Heart left ventricle (tissue), 16 donors: ENCODE measurements at regions not wholly inside any gene's neighbourhood (a gene's known extent, or its start where the extent isn't known, plus 50 kb on each side); places are given as distances from the start of the nearest gene placed in this dataset.
A peak's percentile ranks its signal among the peaks of the same experiment; 100 is the strongest.

Experiments
- ATAC-seq, 4 donors: fragments of 200-7000 bp; cut with Tn5 transposase; one replicate each; pipeline ENCODE4 v1.9.1; 2020 to 2022; ENCODE audit warnings: moderate library complexity in 4 of 4, mild to moderate bottlenecking in 3 of 4, moderate number of reproducible peaks in 1 of 4
- DNase-seq, 5 donors: peaks; one replicate each; pipeline ENCODE4 v3.0.0-alpha.2; 2020
- H3K27ac ChIP-seq, 12 donors: fragments of 200-600 bp; sonication (generic) in 4 of 12; one replicate each; pipeline versions ENCODE4 v1.5.0 to v1.8.0; 2016 to 2022; ENCODE audit warnings: mild to moderate bottlenecking in 2 of 12
- H3K27me3 ChIP-seq, 9 donors: fragments of 200-600 bp; sonication (generic) in 2 of 9; one replicate each; pipeline versions ENCODE4 v1.5.1 to v1.8.0; 2016 to 2022; ENCODE audit warnings: mild to moderate bottlenecking in 3 of 9
- H3K36me3 ChIP-seq, 9 donors: fragments of 200-600 bp; sonication (generic) in 2 of 9; one replicate each; pipeline versions ENCODE4 v1.5.0 to v1.8.0; 2018 to 2022; ENCODE audit warnings: mild to moderate bottlenecking in 2 of 9
- H3K4me1 ChIP-seq, 12 donors: fragments of 200-600 bp; sonication (generic) in 4 of 12; one replicate each; pipeline versions ENCODE4 v1.5.0 to v1.8.0; 2016 to 2022; ENCODE audit warnings: mild to moderate bottlenecking in 3 of 12
- H3K4me3 ChIP-seq, 12 donors: fragments of 200-600 bp; sonication (generic) in 4 of 12; one replicate each; pipeline versions ENCODE4 v1.5.0 to v1.8.0; 2017 to 2022; ENCODE audit warnings: mild to moderate bottlenecking in 9 of 12, moderate library complexity in 4 of 12
- H3K9me3 ChIP-seq, 12 donors: fragments of 200-600 bp; sonication (generic) in 4 of 12; one replicate each; pipeline versions ENCODE4 v1.5.0 to v1.8.0; 2016 to 2022; ENCODE audit warnings: mild to moderate bottlenecking in 1 of 12
- POLR2A ChIP-seq, 2 donors: fragments of 450-650 bp; IDR thresholded peaks; one replicate each; pipeline ENCODE4 v1.6.1; 2017; ENCODE audit warnings: antibody characterized with exemption in 2 of 2, mild to moderate bottlenecking in 2 of 2, moderate library complexity in 2 of 2
- WGBS, 4 donors: extraction: QIAGEN DNeasy Blood & Tissue Kit in 2 of 4; methylation state at CpG; one replicate each; pipeline versions ENCODE4 v1.1.5 to v1.1.7; 2013 to 2018; 5-methylcytosine and 5-hydroxymethylcytosine counted together
- intact Hi-C, 10 donors: fragments of 100-400 bp; cut with DNase I; formaldehyde crosslinking; loops; one replicate each; pipeline versions ENCODE4 v1.11.1 to v1.14.2; 2022
- TF ChIP-seq, protein P1 (sequence below), 12 donors: fragments of 200-600 bp; sonication (generic) in 4 of 12; IDR thresholded peaks; one replicate each; pipeline versions ENCODE4 v1.5.0 to v1.8.0; 2018 to 2022; ENCODE audit warnings: antibody characterized with exemption in 12 of 12, mild to moderate bottlenecking in 5 of 12
- donor health status: ischemic (EF 13 %, LVEDD 7.1; RV severe dilation, severe dysfunction).
- donor health status: healthy with polysubstance abuse.
- donor health status: DM: no; HTN: yes; CAD: no.
- donor health status: DM: no; HTN: no; CAD: no.
- donor health status: ischemic (EF 25% LVEDD 6.9; RV normal size, moderate dysfunction).
- donor health status: ischemic (EF 25% LVEDD 5.7; RV mildly dilated, moderate dysfunction).
- donor health status: healthy.
- donor health status: DM: yes; HTN: yes; CAD: no.
- donor health status: ischemic (EF 35%, LVEDD 5.7; RV mildly dilated, moderate dysfunction).
- donor health status: nonischemic (EF 11% LVEDD 7.7; RV severe dilation, severe dysfunction).
- donor health status: DM: yes; HTN: yes; CAD: no.
- donor health status: PGD.
- donor health status: ischemic (EF 29% LVEDD 5.4; RV normal size, mild dysfunction).
- donor health status: nonischemic (EF 23%, LVEDD 6.1; RV moderate dilation, normal function).

- Histone ChIP-seq H3K4me3 (no peak overlapping the region), H3K9me3 (no peaks in the 10 kb centered on the region), H3K4me1 (no peaks in the 10 kb centered on the region), H3K27ac (no peak overlapping the region), H3K27me3 (peaks cover 0 to 7% (median 0%) of the 10 kb centered on the region in 9 donors), H3K36me3 (no peaks in the 10 kb centered on the region)
- 69 to 74% (median 70%) methylated on average over 8 of the region's 8 CpGs for WGBS, 4 donors
- DNase-seq: no peak
- intact Hi-C loops: no loop called here
- ATAC-seq: no peak
- no peak for TF ChIP-seq POLR2A (IDR thresholded peaks at IDR 0.05)
- TF ChIP-seq, protein P1, sequence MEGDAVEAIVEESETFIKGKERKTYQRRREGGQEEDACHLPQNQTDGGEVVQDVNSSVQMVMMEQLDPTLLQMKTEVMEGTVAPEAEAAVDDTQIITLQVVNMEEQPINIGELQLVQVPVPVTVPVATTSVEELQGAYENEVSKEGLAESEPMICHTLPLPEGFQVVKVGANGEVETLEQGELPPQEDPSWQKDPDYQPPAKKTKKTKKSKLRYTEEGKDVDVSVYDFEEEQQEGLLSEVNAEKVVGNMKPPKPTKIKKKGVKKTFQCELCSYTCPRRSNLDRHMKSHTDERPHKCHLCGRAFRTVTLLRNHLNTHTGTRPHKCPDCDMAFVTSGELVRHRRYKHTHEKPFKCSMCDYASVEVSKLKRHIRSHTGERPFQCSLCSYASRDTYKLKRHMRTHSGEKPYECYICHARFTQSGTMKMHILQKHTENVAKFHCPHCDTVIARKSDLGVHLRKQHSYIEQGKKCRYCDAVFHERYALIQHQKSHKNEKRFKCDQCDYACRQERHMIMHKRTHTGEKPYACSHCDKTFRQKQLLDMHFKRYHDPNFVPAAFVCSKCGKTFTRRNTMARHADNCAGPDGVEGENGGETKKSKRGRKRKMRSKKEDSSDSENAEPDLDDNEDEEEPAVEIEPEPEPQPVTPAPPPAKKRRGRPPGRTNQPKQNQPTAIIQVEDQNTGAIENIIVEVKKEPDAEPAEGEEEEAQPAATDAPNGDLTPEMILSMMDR (IDR thresholded peaks at IDR 0.05): no peak
Measured at GRCh38 chr16:65716737-65717700, 595.2 kb upstream of the CDH11 start.

- no peaks in the 10 kb centered on the region for H3K9me3 ChIP-seq
- WGBS, 4 donors: 70 to 78% (median 75%) methylated on average over 7 of the region's 7 CpGs
- peaks cover 0 to 11% (median 3%) of the 10 kb centered on the region in 12 donors for H3K4me1 ChIP-seq
- no peak overlapping the region for H3K4me3 ChIP-seq
- H3K36me3 ChIP-seq: no peaks in the 10 kb centered on the region
- TF ChIP-seq, protein P1 (IDR thresholded peaks at IDR 0.05): no peak
- TF ChIP-seq POLR2A (IDR thresholded peaks at IDR 0.05): no peak
- ATAC-seq (no peak), DNase-seq (no peak)
- no peak overlapping the region for H3K27ac ChIP-seq
- intact Hi-C loops: no loop called here
- H3K27me3 ChIP-seq: peaks cover 0 to 8% (median 0%) of the 10 kb centered on the region in 9 donors
Measured at GRCh38 chr16:65713181-65713808, 591.4 kb upstream of the CDH11 start.

DNA sequence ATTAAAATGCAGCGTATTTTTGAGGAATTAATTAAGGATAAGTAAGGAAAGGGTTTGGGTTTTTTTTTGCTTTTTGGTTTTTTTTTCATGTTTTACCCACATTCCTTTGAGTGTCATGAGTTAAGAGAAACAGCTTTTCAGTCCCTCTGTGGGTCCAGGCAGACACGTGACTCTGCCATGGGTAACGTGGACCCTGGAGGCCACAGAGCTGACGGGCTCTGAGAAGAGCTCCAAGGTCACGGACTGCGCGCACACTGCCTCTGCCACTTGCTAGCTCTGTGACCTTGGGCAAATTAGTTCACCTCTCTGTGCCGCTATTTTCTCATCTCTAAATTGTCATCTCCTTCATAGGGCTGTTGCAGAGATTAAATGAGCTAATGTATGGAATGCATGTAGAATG is 588.2 kb upstream of the CDH11 start:
- intact Hi-C loops: no loop called here
- 72 to 76% (median 75%) methylated on average over 8 of the region's 8 CpGs for WGBS, 4 donors
- no peak for TF ChIP-seq POLR2A (IDR thresholded peaks at IDR 0.05)
- TF ChIP-seq, protein P1 (IDR thresholded peaks at IDR 0.05): no peak
- Histone ChIP-seq H3K4me3 (no peak overlapping the region), H3K9me3 (no peaks in the 10 kb centered on the region), H3K36me3 (no peaks in the 10 kb centered on the region), H3K27me3 (peaks cover 0 to 7% (median 0%) of the 10 kb centered on the region in 9 donors), H3K4me1 (peaks cover 0 to 11% (median 3%) of the 10 kb centered on the region in 12 donors), H3K27ac (no peak overlapping the region)
- DNase-seq (no peak), ATAC-seq (no peak)

DNA sequence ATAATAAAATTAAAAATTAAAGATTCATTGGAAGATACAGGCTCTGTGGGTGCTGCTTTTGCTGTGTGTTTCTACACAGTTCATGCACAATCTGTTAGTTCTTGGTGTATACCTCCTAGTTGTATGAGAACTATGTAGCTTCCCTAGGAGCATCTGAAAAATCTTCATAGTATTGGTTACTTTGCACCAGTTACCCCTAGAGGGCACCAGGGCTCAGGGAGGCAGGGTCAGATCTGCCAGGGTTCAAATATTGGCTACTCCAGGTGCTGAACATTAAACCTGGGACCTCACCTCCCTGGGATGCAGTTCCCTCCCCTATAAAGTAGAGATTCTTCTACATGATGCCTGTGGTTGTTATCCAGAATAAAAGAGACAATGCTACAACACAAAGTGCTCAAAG is 583.0 kb upstream of the CDH11 start:
- H3K9me3 ChIP-seq: no peaks in the 10 kb centered on the region
- no peak for ATAC-seq
- no peak for DNase-seq
- intact Hi-C loops: loop anchor here in 1 of 10 donors (5.0 kb wide), 1 partner anchor 567 kb away; no protein-coding TSS in a partner anchor
- H3K4me3 ChIP-seq: no peak overlapping the region
- no peak for TF ChIP-seq POLR2A (IDR thresholded peaks at IDR 0.05)
- TF ChIP-seq, protein P1 (IDR thresholded peaks at IDR 0.05): peak in 6 of 12 donors; percentile 9 to 38 (median 22)
- no peaks in the 10 kb centered on the region for H3K36me3 ChIP-seq
- H3K27ac ChIP-seq: no peak overlapping the region
- H3K4me1 ChIP-seq: peaks cover 0 to 8% (median under 1%) of the 10 kb centered on the region in 12 donors
- no peaks in the 10 kb centered on the region for H3K27me3 ChIP-seq
